Colonic mucosa (tissue), 4 donors: ENCODE measurements at regions not wholly inside any gene's neighbourhood (a gene's known extent, or its start where the extent isn't known, plus 50 kb on each side); places are given as distances from the start of the nearest gene placed in this dataset.
A peak's percentile ranks its signal among the peaks of the same experiment; 100 is the strongest.

ENCODE experiments used
- DNase-seq: peaks from one replicate; pipeline ENCODE4 v3.0.0-alpha.2; 2020
- H3K27ac ChIP-seq: fragments of 200-600 bp; one replicate; pipeline ENCODE4 v1.8.0; 2021
- H3K27me3 ChIP-seq: fragments of 200-600 bp; one replicate; pipeline ENCODE4 v1.8.0; 2021
- H3K36me3 ChIP-seq: fragments of 200-600 bp; one replicate; pipeline ENCODE4 v1.8.0; 2021
- H3K4me1 ChIP-seq: fragments of 200-600 bp; one replicate; pipeline ENCODE4 v1.8.0; 2021; ENCODE audit warnings: mild to moderate bottlenecking
- H3K4me3 ChIP-seq: fragments of 200-600 bp; one replicate; pipeline ENCODE4 v1.8.0; 2021
- H3K9ac ChIP-seq, 2 donors: one replicate each; pipeline ENCODE4 v1.7.0; 2013; ENCODE audit warnings: control low read depth in 2 of 2, low read depth in 2 of 2, low read length in 2 of 2
- H3K9me3 ChIP-seq: fragments of 200-600 bp; one replicate; pipeline ENCODE4 v1.8.0; 2021
- intact Hi-C: fragments of 100-400 bp; cut with DNase I; formaldehyde crosslinking; loops from one replicate; pipeline ENCODE4 v1.14.1; 2022
- TF ChIP-seq, protein P1 (sequence below): fragments of 200-600 bp; IDR thresholded peaks from one replicate; pipeline ENCODE4 v1.8.0; 2022; ENCODE audit warnings: antibody characterized with exemption, mild to moderate bottlenecking
- donor health status: healthy.
- donor health status: DM: no; HTN: no; CAD: no.
- donor health status: DM: no; HTN: no; CAD: no.

DNA sequence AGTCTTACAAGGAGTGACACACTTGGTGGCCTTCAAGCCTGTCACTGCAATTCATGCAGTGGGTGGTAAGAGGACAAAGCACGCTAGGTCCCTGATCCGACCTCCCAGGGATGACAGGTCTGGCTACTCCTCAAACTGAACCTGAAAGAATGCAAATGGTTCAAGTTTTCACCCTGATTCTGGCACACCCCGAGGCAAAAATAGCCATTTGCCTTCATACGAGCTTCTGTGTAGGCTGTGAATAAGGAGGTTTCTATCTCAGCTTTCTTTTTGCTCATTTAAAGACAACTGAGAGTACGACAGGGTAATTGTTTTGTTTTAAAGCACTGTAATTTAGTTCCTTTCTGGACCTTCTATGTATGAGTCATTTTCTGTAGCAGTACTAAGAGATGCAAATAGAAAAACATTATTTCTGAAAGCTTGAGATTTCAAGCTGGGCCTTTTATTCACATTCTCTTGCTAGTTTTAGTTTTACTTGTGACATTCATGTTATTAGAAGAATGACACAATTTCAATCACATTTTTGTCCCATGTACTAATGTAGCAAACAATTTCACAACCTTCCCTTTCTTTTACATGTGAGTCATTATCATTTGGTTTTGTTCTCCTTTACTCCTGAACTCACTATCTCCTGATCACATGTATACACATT, 56.6 kb upstream of the FDX1 start:
- Histone ChIP-seq H3K9me3 (no peaks in the 10 kb centered on the region), H3K4me1 (no peaks in the 10 kb centered on the region), H3K4me3 (no peak overlapping the region), H3K36me3 (no peaks in the 10 kb centered on the region), H3K27me3 (no peaks in the 10 kb centered on the region), H3K9ac (no peak overlapping the region), H3K27ac (no peak overlapping the region)
- intact Hi-C loops: no loop called here
- DNase-seq: no peak
- TF ChIP-seq, protein P1, sequence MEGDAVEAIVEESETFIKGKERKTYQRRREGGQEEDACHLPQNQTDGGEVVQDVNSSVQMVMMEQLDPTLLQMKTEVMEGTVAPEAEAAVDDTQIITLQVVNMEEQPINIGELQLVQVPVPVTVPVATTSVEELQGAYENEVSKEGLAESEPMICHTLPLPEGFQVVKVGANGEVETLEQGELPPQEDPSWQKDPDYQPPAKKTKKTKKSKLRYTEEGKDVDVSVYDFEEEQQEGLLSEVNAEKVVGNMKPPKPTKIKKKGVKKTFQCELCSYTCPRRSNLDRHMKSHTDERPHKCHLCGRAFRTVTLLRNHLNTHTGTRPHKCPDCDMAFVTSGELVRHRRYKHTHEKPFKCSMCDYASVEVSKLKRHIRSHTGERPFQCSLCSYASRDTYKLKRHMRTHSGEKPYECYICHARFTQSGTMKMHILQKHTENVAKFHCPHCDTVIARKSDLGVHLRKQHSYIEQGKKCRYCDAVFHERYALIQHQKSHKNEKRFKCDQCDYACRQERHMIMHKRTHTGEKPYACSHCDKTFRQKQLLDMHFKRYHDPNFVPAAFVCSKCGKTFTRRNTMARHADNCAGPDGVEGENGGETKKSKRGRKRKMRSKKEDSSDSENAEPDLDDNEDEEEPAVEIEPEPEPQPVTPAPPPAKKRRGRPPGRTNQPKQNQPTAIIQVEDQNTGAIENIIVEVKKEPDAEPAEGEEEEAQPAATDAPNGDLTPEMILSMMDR: no peak

DNA sequence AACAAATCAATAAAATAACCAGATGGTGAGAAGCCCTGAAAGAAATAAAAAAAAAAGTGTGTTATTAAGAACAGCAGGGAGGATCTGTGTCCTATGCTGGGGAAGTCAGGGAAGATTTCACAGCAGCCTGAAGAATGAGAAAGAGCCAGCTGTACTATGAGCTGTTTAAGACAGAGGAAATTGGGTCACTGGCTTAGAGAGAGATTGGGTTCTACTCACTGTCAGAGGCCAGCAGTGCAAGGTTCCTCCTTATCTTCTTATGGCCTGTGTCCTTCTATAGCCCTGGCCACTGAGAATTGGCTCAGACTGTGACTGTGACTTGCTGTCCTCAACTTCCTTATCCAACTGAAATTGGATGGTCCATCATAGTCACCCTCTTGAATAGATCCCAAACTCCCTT, 54.8 kb upstream of the FDX1 start:
- no peak for DNase-seq
- H3K27ac ChIP-seq: no peak overlapping the region
- TF ChIP-seq, protein P1: no peak
- H3K4me3 ChIP-seq: no peak overlapping the region
- intact Hi-C loops: loop anchor here (5.0 kb wide), 2 partner anchors 57 to 428 kb away; no protein-coding TSS in a partner anchor
- H3K4me1 ChIP-seq: no peaks in the 10 kb centered on the region
- no peaks in the 10 kb centered on the region for H3K36me3 ChIP-seq
- H3K27me3 ChIP-seq: no peaks in the 10 kb centered on the region
- no peak overlapping the region for H3K9ac ChIP-seq
- no peaks in the 10 kb centered on the region for H3K9me3 ChIP-seq

DNA sequence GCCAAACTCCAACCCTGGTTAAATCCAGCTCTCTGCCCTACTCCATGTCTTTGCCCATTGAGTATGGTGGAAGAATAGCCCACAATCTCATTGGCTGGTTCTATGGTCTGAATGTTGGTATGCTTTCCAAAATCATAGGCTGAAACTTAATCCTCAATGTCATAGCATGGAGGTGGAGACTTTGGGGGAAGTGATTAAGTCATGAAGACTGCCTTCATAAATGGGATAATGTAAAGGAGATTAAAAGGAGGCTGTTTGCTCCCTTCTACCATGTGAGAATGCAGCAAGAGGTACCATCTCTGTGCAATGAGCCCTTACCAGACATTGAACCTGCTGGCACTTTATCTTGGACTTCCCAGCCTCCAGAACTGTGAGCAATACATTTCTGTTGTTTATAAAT, 54.4 kb upstream of the FDX1 start:
- no peak for DNase-seq
- Histone ChIP-seq H3K27me3 (no peaks in the 10 kb centered on the region), H3K27ac (no peak overlapping the region), H3K4me3 (no peak overlapping the region), H3K9ac (no peak overlapping the region), H3K36me3 (no peaks in the 10 kb centered on the region), H3K4me1 (no peaks in the 10 kb centered on the region), H3K9me3 (no peaks in the 10 kb centered on the region)
- TF ChIP-seq, protein P1: no peak
- intact Hi-C loops: loop anchor here (5.0 kb wide), 2 partner anchors 57 to 428 kb away; no protein-coding TSS in a partner anchor

DNA sequence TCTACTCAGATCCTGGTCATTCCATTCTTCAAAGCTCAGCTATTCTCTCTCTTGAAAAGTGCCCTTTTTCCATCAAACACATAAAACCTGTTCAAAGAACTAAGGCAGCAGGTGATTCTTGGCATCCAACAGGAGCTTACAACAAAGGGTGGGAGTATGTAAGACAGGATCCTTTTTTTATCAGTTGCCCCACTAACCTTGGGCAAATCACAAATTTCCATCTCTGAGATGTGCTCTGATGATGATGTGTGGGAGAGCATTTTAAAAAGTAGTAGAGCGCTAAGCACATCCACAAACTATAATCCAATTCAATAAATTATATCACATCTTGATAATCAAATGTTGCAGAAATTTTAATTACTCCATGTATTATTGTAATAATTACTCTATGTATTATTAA, 53.7 kb upstream of the FDX1 start:
- TF ChIP-seq, protein P1: no peak
- Histone ChIP-seq H3K4me1 (no peaks in the 10 kb centered on the region), H3K36me3 (no peaks in the 10 kb centered on the region), H3K9ac (no peak overlapping the region), H3K9me3 (no peaks in the 10 kb centered on the region), H3K4me3 (no peak overlapping the region), H3K27me3 (no peaks in the 10 kb centered on the region), H3K27ac (no peak overlapping the region)
- intact Hi-C loops: loop anchor here (2.0 to 5.0 kb wide), 3 partner anchors 56 to 429 kb away; no protein-coding TSS in a partner anchor
- no peak for DNase-seq

DNA sequence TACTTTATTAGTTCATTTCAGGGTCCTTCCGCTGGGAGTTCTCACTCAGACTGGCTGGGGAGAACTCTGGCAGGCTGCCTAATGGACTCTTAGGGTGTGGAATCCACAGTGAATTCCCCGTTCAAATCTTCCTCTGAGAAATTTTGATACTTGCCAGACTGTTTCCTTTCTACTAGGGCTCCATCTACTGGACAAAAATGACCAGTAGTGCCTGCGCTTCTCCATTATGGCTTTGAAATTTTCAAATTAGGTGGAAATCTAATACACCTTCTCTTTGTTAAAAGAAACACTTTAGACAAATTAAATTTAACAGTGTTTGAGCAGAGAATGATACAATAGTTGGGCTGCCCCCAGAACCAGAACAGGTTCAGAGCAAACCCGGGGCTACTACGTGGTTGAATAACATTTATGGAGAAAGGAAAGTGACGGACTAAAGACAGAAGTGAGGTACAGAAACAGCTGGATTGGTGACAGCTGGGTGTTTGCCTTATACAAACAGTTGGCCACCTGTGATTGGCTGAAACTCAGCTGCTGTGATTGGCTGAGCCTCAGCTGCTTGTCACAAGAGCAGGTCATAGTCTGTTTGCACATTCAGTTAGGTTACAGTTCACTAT, 52.9 kb upstream of the FDX1 start:
- intact Hi-C loops: loop anchor here (2.0 to 5.0 kb wide), 3 partner anchors 55 to 430 kb away; no protein-coding TSS in a partner anchor
- H3K27ac ChIP-seq: no peak overlapping the region
- no peak overlapping the region for H3K9ac ChIP-seq

More for the DNA sequence above, 52.9 kb upstream of the FDX1 start:
- TF ChIP-seq, protein P1: peak; percentile 68
- H3K27me3 ChIP-seq: no peaks in the 10 kb centered on the region
- no peak overlapping the region for H3K4me3 ChIP-seq
- DNase-seq: peak; percentile 71
- H3K9me3 ChIP-seq: no peaks in the 10 kb centered on the region
- H3K36me3 ChIP-seq: no peaks in the 10 kb centered on the region
- H3K4me1 ChIP-seq: no peaks in the 10 kb centered on the region
